GM23338 (cell line): ENCODE measurements at regions not wholly inside any gene's neighbourhood (a gene's known extent, or its start where the extent isn't known, plus 50 kb on each side); places are given as distances from the start of the nearest gene placed in this dataset.

Source experiments
- ATAC-seq: fragments of 200-7000 bp; cut with Tn5 transposase; 3 replicates; pipeline ENCODE4 v1.9.1; 2020
- DNase-seq: peaks from one replicate; pipeline ENCODE4 v3.0.0-alpha.2; 2015; ENCODE audit warnings: low spot score
- H2AFZ ChIP-seq: fragments of 200-600 bp; sonication (generic); 2 replicates; pipeline ENCODE4 v1.8.0; 2016; ENCODE audit warnings: antibody characterized with exemption, mild to moderate bottlenecking, moderate library complexity
- H3F3A ChIP-seq: fragments of 200-600 bp; sonication (generic); replicated peaks from 2 replicates; pipeline ENCODE4 v1.8.0; 2017; ENCODE audit warnings: antibody characterized with exemption, mixed run types, low read depth
- H3K27ac ChIP-seq: fragments of 200-600 bp; sonication (generic); 2 replicates; pipeline ENCODE4 v1.6.1; 2016; ENCODE audit warnings: low read depth
- H3K27me3 ChIP-seq: fragments of 200-600 bp; sonication (generic); 2 replicates; pipeline ENCODE4 v1.8.0; 2016; ENCODE audit warnings: mild to moderate bottlenecking, mixed run types, moderate library complexity; ENCODE audit not compliant: insufficient read depth
- H3K36me3 ChIP-seq: fragments of 200-600 bp; sonication (generic); 2 replicates; pipeline ENCODE4 v1.8.0; 2016; ENCODE audit warnings: mild to moderate bottlenecking; ENCODE audit not compliant: insufficient read depth
- H3K4me1 ChIP-seq: fragments of 200-600 bp; sonication (generic); 2 replicates; pipeline ENCODE4 v1.8.0; 2016; ENCODE audit warnings: mild to moderate bottlenecking, moderate library complexity; ENCODE audit not compliant: insufficient read depth
- H3K4me2 ChIP-seq: fragments of 200-600 bp; sonication (generic); 2 replicates; pipeline ENCODE4 v1.7.1; 2017; ENCODE audit warnings: mixed run types
- H3K4me3 ChIP-seq: fragments of 200-600 bp; sonication (generic); 2 replicates; pipeline ENCODE4 v1.6.1; 2016; ENCODE audit warnings: mixed run types
- H3K79me2 ChIP-seq: fragments of 200-600 bp; sonication (generic); replicated peaks from 2 replicates; pipeline ENCODE4 v1.8.0; 2017; ENCODE audit warnings: mild to moderate bottlenecking; ENCODE audit not compliant: insufficient read depth
- H3K9me2 ChIP-seq: fragments of 200-600 bp; sonication (generic); 2 replicates; pipeline ENCODE4 v1.8.0; 2017; ENCODE audit not compliant: insufficient read depth
- H4K20me1 ChIP-seq: fragments of 200-600 bp; sonication (generic); replicated peaks from 2 replicates; pipeline ENCODE4 v1.8.0; 2017; ENCODE audit warnings: mild to moderate bottlenecking; ENCODE audit not compliant: insufficient read depth
- H3K27ac Mint-ChIP-seq: 2 replicates; pipeline ENCODE4 v1.8.0; 2020; ENCODE audit warnings: inconsistent platforms, mild to moderate bottlenecking, moderate library complexity, mixed read lengths
- H3K27me3 Mint-ChIP-seq: 3 replicates; pipeline ENCODE4 v1.8.0; 2022; ENCODE audit warnings: low read depth, mild to moderate bottlenecking, moderate library complexity, mixed read lengths, inconsistent platforms; ENCODE audit not compliant: insufficient read depth, poor library complexity
- H3K36me3 Mint-ChIP-seq: 3 replicates; pipeline ENCODE4 v1.8.0; 2021; ENCODE audit warnings: low read depth, mild to moderate bottlenecking, inconsistent platforms, moderate library complexity, mixed read lengths
- H3K4me1 Mint-ChIP-seq: 3 replicates; pipeline ENCODE4 v1.8.0; 2020; ENCODE audit warnings: mild to moderate bottlenecking, inconsistent platforms, mixed read lengths
- H3K4me3 Mint-ChIP-seq: 3 replicates; pipeline ENCODE4 v1.8.0; 2021; ENCODE audit warnings: moderate library complexity, mild to moderate bottlenecking, inconsistent platforms, mixed read lengths
- H3K9me3 Mint-ChIP-seq: 3 replicates; pipeline ENCODE4 v1.8.0; 2020; ENCODE audit warnings: moderate library complexity, mild to moderate bottlenecking, inconsistent platforms, mixed read lengths
- CREB1 ChIP-seq: fragments of 250-450 bp; sonication (Bioruptor Pico); IDR thresholded peaks from 2 replicates; pipeline ENCODE4 v1.5.0; 2020; ENCODE audit warnings: low read depth, mild to moderate bottlenecking, moderate library complexity
- EZH2 ChIP-seq: fragments of 200-600 bp; sonication (generic); IDR thresholded peaks from one replicate; pipeline ENCODE4 v1.8.0; 2017; ENCODE audit warnings: antibody characterized with exemption, mild to moderate bottlenecking, low read depth; ENCODE audit not compliant: unreplicated experiment
- EZH2phosphoT487 ChIP-seq: fragments of 200-600 bp; sonication (generic); IDR thresholded peaks from one replicate; pipeline ENCODE4 v1.8.1; 2018; ENCODE audit warnings: antibody characterized with exemption; ENCODE audit not compliant: unreplicated experiment
- JUNB ChIP-seq: IDR thresholded peaks from one replicate; pipeline ENCODE4 v1.6.1; 2016; ENCODE audit warnings: antibody characterized with exemption; ENCODE audit not compliant: unreplicated experiment
- NANOG ChIP-seq: IDR thresholded peaks from 2 replicates; pipeline ENCODE4 v1.6.1; 2016; ENCODE audit warnings: antibody characterized with exemption, borderline replicate concordance
- POLR2AphosphoS5 ChIP-seq: IDR thresholded peaks from 2 replicates; pipeline ENCODE4 v1.6.1; 2016; ENCODE audit warnings: antibody characterized with exemption, low read depth
- STAT1 ChIP-seq: IDR thresholded peaks from one replicate; pipeline ENCODE4 v1.6.1; 2016; ENCODE audit warnings: antibody characterized with exemption; ENCODE audit not compliant: unreplicated experiment
- ZNF114 ChIP-seq: fragments of 250-450 bp; sonication (Bioruptor Pico); IDR thresholded peaks from 2 replicates; pipeline ENCODE4 v1.5.0; 2020; ENCODE audit warnings: mild to moderate bottlenecking, moderate library complexity
- ZNF331 ChIP-seq: fragments of 250-450 bp; sonication (Bioruptor Pico); IDR thresholded peaks from 2 replicates; pipeline ENCODE4 v1.5.0; 2020; ENCODE audit warnings: low read depth, mild to moderate bottlenecking, moderate library complexity
- TF ChIP-seq, protein P1 (sequence below), 2 experiments: fragments of 200-600 bp in 1 of 2; sonication (generic) in 1 of 2; conservative IDR thresholded peaks; 2 replicates each; pipeline versions ENCODE4 v1.5.1 to v1.6.1; 2016 to 2017; ENCODE audit warnings: antibody characterized with exemption in 2 of 2, low read depth in 2 of 2, mild to moderate bottlenecking in 2 of 2, moderate library complexity in 1 of 2
- TF ChIP-seq, protein P2 (sequence below): IDR thresholded peaks from 2 replicates; pipeline ENCODE4 v1.6.1; 2016; ENCODE audit warnings: antibody characterized with exemption

DNA sequence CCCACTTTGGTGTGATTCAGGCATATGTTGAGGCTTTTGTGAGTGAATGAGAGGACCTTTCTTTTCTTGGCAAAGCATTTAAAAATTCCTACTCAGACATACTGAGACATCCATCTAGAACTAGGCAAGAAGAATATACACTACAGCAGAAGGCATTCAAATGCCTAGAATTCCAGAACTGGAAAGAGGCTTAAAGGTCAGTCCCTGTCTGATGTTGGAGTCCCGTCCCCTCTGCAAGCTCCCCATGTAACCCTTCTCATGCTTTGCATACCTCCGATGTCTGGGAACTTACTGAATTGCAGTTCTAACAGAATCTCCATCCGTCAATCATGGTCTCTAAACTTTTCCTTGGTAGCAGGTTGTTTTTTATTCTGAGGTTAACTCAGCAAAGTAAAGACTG lies 152.9 kb downstream of the ATP6V1G3 start:
- H3K27ac ChIP-seq: no peak overlapping the region
- H3K36me3 ChIP-seq: no peaks in the 10 kb centered on the region
- H3K9me2 ChIP-seq: 0 out of 2 replicates have a peak, but pooled peaks cover 9% of the 10 kb centered on the region
- H4K20me1 ChIP-seq: no peaks in the 10 kb centered on the region
- H2AFZ ChIP-seq: no peak overlapping the region
- no peak for TF ChIP-seq NANOG
- TF ChIP-seq EZH2: no peak
- TF ChIP-seq, protein P1, sequence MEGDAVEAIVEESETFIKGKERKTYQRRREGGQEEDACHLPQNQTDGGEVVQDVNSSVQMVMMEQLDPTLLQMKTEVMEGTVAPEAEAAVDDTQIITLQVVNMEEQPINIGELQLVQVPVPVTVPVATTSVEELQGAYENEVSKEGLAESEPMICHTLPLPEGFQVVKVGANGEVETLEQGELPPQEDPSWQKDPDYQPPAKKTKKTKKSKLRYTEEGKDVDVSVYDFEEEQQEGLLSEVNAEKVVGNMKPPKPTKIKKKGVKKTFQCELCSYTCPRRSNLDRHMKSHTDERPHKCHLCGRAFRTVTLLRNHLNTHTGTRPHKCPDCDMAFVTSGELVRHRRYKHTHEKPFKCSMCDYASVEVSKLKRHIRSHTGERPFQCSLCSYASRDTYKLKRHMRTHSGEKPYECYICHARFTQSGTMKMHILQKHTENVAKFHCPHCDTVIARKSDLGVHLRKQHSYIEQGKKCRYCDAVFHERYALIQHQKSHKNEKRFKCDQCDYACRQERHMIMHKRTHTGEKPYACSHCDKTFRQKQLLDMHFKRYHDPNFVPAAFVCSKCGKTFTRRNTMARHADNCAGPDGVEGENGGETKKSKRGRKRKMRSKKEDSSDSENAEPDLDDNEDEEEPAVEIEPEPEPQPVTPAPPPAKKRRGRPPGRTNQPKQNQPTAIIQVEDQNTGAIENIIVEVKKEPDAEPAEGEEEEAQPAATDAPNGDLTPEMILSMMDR (conservative IDR thresholded peaks at IDR 0.05; ENCODE audit: low read depth in 2 of 2): no peak
- TF ChIP-seq EZH2phosphoT487: no peak
- H3K27me3 Mint-ChIP-seq: no peaks in the 10 kb centered on the region
- no peaks in the 10 kb centered on the region for H3F3A ChIP-seq
- H3K4me3 ChIP-seq: no peak overlapping the region
- H3K9me3 Mint-ChIP-seq: no peaks in the 10 kb centered on the region
- no peaks in the 10 kb centered on the region for H3K79me2 ChIP-seq
- no peaks in the 10 kb centered on the region for H3K4me1 ChIP-seq
- no peak for ATAC-seq
- no peaks in the 10 kb centered on the region for H3K36me3 Mint-ChIP-seq
- H3K27ac Mint-ChIP-seq: no peak overlapping the region
- DNase-seq: no peak
- H3K27me3 ChIP-seq: no peaks in the 10 kb centered on the region
- H3K4me1 Mint-ChIP-seq: peaks cover 9% of the 10 kb centered on the region; the same call in 2 of the 3 replicates
- no peak overlapping the region for H3K4me3 Mint-ChIP-seq
- no peak overlapping the region for H3K4me2 ChIP-seq

DNA sequence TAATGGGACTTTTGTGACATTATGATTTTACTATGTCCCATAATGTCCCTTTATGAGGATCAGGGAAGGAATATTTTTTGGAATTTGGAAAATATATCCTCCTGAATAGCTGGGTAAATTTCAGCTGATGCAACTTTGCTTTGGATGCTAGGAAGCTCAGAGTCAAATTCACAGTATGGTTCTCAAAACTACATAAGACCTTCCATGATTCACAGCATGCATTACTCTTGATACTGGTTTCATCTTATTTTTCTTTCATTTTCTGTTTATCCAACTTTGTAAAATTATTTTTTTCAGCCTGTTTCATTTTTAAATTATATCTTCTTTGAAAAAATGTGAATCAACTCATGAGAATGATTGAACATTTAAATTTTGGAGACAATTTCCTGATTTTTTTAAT lies 160.2 kb downstream of the ATP6V1G3 start:
- Mint-ChIP-seq H3K36me3 (no peaks in the 10 kb centered on the region), H3K9me3 (no peaks in the 10 kb centered on the region; the same call in 2 of the 3 replicates), H3K4me3 (no peak overlapping the region), H3K27ac (no peak overlapping the region), H3K27me3 (peaks cover 2% of the 10 kb centered on the region), H3K4me1 (no peaks in the 10 kb centered on the region)
- Histone ChIP-seq H3K4me3 (no peak overlapping the region), H3K36me3 (no peaks in the 10 kb centered on the region), H2AFZ (no peak overlapping the region), H3K27me3 (no peaks in the 10 kb centered on the region), H4K20me1 (no peaks in the 10 kb centered on the region), H3F3A (no peaks in the 10 kb centered on the region), H3K79me2 (no peaks in the 10 kb centered on the region), H3K4me1 (no peaks in the 10 kb centered on the region), H3K27ac (no peak overlapping the region), H3K9me2 (0 out of 2 replicates have a peak, but pooled peaks cover 9% of the 10 kb centered on the region), H3K4me2 (no peak overlapping the region)
- no peak for ATAC-seq
- no peak for DNase-seq
- no peak for TF ChIP-seq EZH2phosphoT487
- TF ChIP-seq CREB1 (CRISPR knock-in tag): no peak
- no peak for TF ChIP-seq NANOG
- no peak for TF ChIP-seq POLR2AphosphoS5
- TF ChIP-seq, protein P1 (conservative IDR thresholded peaks at IDR 0.05; ENCODE audit: low read depth in 2 of 2): no peak
- no peak for TF ChIP-seq EZH2
- no peak for TF ChIP-seq STAT1
- no peak for TF ChIP-seq JUNB
- TF ChIP-seq, protein P2, sequence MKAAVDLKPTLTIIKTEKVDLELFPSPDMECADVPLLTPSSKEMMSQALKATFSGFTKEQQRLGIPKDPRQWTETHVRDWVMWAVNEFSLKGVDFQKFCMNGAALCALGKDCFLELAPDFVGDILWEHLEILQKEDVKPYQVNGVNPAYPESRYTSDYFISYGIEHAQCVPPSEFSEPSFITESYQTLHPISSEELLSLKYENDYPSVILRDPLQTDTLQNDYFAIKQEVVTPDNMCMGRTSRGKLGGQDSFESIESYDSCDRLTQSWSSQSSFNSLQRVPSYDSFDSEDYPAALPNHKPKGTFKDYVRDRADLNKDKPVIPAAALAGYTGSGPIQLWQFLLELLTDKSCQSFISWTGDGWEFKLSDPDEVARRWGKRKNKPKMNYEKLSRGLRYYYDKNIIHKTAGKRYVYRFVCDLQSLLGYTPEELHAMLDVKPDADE: no peak
- no peak for TF ChIP-seq ZNF114 (CRISPR knock-in tag)
- TF ChIP-seq ZNF331 (CRISPR knock-in tag): no peak
